HCT116 (cell line): ENCODE measurements at regions not wholly inside any gene's neighbourhood (a gene's known extent, or its start where the extent isn't known, plus 50 kb on each side); places are given as distances from the start of the nearest gene placed in this dataset.

Experiments
- ELF1 ChIP-seq: IDR thresholded peaks from 2 replicates; pipeline ENCODE4 v1.6.1; 2012; ENCODE audit warnings: low read depth, borderline replicate concordance
- JUND ChIP-seq: IDR thresholded peaks from 2 replicates; pipeline ENCODE4 v1.6.1; 2012
- POLR2A ChIP-seq: IDR thresholded peaks from 2 replicates; pipeline ENCODE4 v1.7.0; 2011; ENCODE audit warnings: borderline replicate concordance; ENCODE audit not compliant: insufficient read depth, insufficient read length; ENCODE audit errors: extremely low read depth
- POLR2AphosphoS5 ChIP-seq: IDR thresholded peaks from 2 replicates; pipeline ENCODE4 v1.6.1; 2011; ENCODE audit warnings: mild to moderate bottlenecking, low read depth, low read length, moderate library complexity
- RAD21 ChIP-seq: IDR thresholded peaks from 2 replicates; pipeline ENCODE4 v1.6.1; 2012; ENCODE audit warnings: low read depth, mild to moderate bottlenecking
- SIN3A ChIP-seq: IDR thresholded peaks from 2 replicates; pipeline ENCODE4 v1.6.1; 2012; ENCODE audit warnings: low read depth
- ZFX ChIP-seq: fragments of 450-650 bp; IDR thresholded peaks from 2 replicates; pipeline ENCODE4 v1.6.1; 2017
- ZNF274 ChIP-seq: fragments of 200-500 bp; sonication (Bioruptor generic); IDR thresholded peaks from 2 replicates; pipeline ENCODE4 v1.6.1; 2014; ENCODE audit warnings: mild to moderate bottlenecking, low read depth, low read length, inconsistent platforms
- TF ChIP-seq, protein P1 (sequence below): IDR thresholded peaks from 2 replicates; pipeline ENCODE4 v1.6.1; 2012; ENCODE audit warnings: low read depth
- TF ChIP-seq, protein P2 (sequence below), 3 experiments: fragments of 200-600 bp in 1 of 3; sonication (generic) in 1 of 3; IDR thresholded peaks in 2 of 3; conservative IDR thresholded peaks in 1 of 3; 2 replicates each; pipeline ENCODE4 v1.5.1; 2012 to 2017; ENCODE audit warnings: low read depth in 2 of 3, low read length in 2 of 3, antibody characterized with exemption in 1 of 3, borderline replicate concordance in 1 of 3, control low read depth in 1 of 3, mild to moderate bottlenecking in 1 of 3, mixed read lengths in 1 of 3, mixed run types in 1 of 3, moderate library complexity in 1 of 3; ENCODE audit not compliant: insufficient read depth in 1 of 3
- TF ChIP-seq, protein P3 (sequence below): IDR thresholded peaks from 2 replicates; pipeline ENCODE4 v1.6.1; 2011; ENCODE audit warnings: mild to moderate bottlenecking, low read length, moderate library complexity; ENCODE audit not compliant: insufficient replicate concordance; ENCODE audit errors: extremely low read depth

DNA sequence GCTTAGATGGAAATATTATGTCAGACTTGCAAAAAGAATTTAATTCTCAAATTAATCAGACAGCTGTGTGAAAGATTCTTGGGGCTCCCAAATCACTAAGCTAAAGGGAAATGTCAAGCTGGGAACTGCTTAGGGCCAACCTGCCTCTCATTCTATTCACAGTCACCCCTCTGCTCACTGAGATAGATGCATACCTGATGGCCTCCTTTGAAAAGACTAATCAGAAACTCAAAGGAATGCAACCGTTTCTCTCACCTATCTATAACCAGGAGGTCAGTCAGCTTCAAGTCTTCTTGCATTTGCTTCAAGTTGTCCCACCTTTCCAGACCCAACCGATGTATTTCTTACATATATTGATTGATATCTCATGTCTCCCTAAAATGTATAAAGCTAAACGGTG, 882.7 kb downstream of the CENPC start:
- TF ChIP-seq POLR2AphosphoS5, result no peak
- TF ChIP-seq, protein P1, sequence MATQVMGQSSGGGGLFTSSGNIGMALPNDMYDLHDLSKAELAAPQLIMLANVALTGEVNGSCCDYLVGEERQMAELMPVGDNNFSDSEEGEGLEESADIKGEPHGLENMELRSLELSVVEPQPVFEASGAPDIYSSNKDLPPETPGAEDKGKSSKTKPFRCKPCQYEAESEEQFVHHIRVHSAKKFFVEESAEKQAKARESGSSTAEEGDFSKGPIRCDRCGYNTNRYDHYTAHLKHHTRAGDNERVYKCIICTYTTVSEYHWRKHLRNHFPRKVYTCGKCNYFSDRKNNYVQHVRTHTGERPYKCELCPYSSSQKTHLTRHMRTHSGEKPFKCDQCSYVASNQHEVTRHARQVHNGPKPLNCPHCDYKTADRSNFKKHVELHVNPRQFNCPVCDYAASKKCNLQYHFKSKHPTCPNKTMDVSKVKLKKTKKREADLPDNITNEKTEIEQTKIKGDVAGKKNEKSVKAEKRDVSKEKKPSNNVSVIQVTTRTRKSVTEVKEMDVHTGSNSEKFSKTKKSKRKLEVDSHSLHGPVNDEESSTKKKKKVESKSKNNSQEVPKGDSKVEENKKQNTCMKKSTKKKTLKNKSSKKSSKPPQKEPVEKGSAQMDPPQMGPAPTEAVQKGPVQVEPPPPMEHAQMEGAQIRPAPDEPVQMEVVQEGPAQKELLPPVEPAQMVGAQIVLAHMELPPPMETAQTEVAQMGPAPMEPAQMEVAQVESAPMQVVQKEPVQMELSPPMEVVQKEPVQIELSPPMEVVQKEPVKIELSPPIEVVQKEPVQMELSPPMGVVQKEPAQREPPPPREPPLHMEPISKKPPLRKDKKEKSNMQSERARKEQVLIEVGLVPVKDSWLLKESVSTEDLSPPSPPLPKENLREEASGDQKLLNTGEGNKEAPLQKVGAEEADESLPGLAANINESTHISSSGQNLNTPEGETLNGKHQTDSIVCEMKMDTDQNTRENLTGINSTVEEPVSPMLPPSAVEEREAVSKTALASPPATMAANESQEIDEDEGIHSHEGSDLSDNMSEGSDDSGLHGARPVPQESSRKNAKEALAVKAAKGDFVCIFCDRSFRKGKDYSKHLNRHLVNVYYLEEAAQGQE, result no peak
- TF ChIP-seq, protein P2, sequence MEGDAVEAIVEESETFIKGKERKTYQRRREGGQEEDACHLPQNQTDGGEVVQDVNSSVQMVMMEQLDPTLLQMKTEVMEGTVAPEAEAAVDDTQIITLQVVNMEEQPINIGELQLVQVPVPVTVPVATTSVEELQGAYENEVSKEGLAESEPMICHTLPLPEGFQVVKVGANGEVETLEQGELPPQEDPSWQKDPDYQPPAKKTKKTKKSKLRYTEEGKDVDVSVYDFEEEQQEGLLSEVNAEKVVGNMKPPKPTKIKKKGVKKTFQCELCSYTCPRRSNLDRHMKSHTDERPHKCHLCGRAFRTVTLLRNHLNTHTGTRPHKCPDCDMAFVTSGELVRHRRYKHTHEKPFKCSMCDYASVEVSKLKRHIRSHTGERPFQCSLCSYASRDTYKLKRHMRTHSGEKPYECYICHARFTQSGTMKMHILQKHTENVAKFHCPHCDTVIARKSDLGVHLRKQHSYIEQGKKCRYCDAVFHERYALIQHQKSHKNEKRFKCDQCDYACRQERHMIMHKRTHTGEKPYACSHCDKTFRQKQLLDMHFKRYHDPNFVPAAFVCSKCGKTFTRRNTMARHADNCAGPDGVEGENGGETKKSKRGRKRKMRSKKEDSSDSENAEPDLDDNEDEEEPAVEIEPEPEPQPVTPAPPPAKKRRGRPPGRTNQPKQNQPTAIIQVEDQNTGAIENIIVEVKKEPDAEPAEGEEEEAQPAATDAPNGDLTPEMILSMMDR (IDR thresholded peaks at IDR 0.05 in 2 of 3, conservative IDR thresholded peaks at IDR 0.05 in 1 of 3; ENCODE audit: borderline replicate concordance in 1 of 3, insufficient read depth in 1 of 3, low read depth in 2 of 3, low read length in 2 of 3), result no peak
- TF ChIP-seq ZNF274, result no peak
- TF ChIP-seq POLR2A, result no peak
- TF ChIP-seq, protein P3, sequence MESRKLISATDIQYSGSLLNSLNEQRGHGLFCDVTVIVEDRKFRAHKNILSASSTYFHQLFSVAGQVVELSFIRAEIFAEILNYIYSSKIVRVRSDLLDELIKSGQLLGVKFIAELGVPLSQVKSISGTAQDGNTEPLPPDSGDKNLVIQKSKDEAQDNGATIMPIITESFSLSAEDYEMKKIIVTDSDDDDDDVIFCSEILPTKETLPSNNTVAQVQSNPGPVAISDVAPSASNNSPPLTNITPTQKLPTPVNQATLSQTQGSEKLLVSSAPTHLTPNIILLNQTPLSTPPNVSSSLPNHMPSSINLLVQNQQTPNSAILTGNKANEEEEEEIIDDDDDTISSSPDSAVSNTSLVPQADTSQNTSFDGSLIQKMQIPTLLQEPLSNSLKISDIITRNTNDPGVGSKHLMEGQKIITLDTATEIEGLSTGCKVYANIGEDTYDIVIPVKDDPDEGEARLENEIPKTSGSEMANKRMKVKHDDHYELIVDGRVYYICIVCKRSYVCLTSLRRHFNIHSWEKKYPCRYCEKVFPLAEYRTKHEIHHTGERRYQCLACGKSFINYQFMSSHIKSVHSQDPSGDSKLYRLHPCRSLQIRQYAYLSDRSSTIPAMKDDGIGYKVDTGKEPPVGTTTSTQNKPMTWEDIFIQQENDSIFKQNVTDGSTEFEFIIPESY, result no peak
- TF ChIP-seq ELF1, result no peak
- no peak for TF ChIP-seq ZFX
- no peak for TF ChIP-seq RAD21
- TF ChIP-seq SIN3A, result no peak
- no peak for TF ChIP-seq JUND
